ENCODE measurements at regions not wholly inside any gene's neighbourhood (a gene's known extent, or its start where the extent isn't known, plus 50 kb on each side); places are given as distances from the start of the nearest gene placed in this dataset.

- TF ChIP-seq CTCF (IDR thresholded peaks at IDR 0.05), result no peak
- H3K4me3 Mint-ChIP-seq, result no peak overlapping the region
- peaks cover 14% of the 10 kb centered on the region for H3K27me3 Mint-ChIP-seq (ENCODE audit: low read depth, poor library complexity)
- peaks cover 14% of the 10 kb centered on the region for H3K4me1 Mint-ChIP-seq
- no peaks in the 10 kb centered on the region for H3K9me3 Mint-ChIP-seq
- no peak for DNase-seq
- H3K27ac Mint-ChIP-seq, result no peak overlapping the region
- H3K36me3 Mint-ChIP-seq (ENCODE audit: low read depth), result no peaks in the 10 kb centered on the region
These were observed 125.2 kb upstream of the NANOS1 start for GRCh38 chr10:118904286-118904685.

DNA sequence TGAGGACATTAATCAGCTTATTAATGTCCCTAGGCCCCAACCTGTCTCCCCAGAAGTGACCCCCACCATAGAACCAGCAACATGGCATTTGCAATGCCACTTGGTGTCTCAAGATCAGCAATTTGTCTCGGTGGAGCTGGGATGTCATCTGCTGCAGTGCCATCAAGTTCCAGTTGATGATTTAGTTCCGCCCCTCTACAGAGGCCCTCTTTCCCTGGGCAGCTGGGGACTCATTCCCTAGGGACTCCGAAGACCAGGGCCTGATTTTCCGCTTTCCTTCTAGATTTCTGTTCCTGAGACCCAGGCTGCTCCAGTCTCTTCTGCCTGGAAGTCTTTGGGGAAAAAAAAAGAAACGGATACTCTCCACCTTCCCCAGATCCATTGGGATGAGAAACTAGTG, 122.5 kb upstream of the NANOS1 start:
- Mint-ChIP-seq H3K4me1 (peaks cover 26% of the 10 kb centered on the region), H3K36me3 (ENCODE audit: low read depth) (no peaks in the 10 kb centered on the region), H3K27ac (no peak overlapping the region), H3K27me3 (ENCODE audit: low read depth, poor library complexity) (peaks cover 10% of the 10 kb centered on the region), H3K4me3 (no peak overlapping the region), H3K9me3 (no peaks in the 10 kb centered on the region)
- no peak for TF ChIP-seq CTCF (IDR thresholded peaks at IDR 0.05)
- no peak for DNase-seq

GRCh38 chr10:118908557-118909256, 120.8 kb upstream of the NANOS1 start:
- Mint-ChIP-seq H3K9me3 (no peaks in the 10 kb centered on the region), H3K27me3 (ENCODE audit: low read depth, poor library complexity) (peaks cover 7% of the 10 kb centered on the region), H3K36me3 (ENCODE audit: low read depth) (no peaks in the 10 kb centered on the region), H3K4me3 (no peak overlapping the region), H3K27ac (no peak overlapping the region), H3K4me1 (peaks cover 36% of the 10 kb centered on the region)
- DNase-seq, result no peak
- TF ChIP-seq CTCF (IDR thresholded peaks at IDR 0.05), result no peak

DNA sequence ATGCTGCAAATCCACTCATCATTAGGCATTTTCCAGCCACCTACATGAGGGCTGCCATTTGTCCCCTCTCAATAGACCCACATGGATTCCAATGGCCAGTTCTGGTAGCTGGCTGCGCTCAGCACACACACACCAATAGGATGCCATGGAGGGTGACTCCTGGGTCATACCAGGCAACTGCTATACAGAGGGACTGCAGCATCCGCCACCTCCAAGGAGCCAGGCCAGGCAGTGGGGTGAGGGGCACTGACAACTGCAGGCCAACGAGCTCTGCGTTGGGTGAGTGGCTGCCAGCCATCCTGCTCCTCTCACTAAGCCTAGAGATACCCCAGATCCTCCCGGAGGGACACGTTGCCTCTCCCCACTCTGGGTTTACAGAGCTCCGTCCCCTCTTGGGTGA, 118.8 kb upstream of the NANOS1 start:
- Mint-ChIP-seq H3K4me1 (peaks cover 47% of the 10 kb centered on the region), H3K36me3 (ENCODE audit: low read depth) (no peaks in the 10 kb centered on the region), H3K27me3 (ENCODE audit: low read depth, poor library complexity) (peaks cover 4% of the 10 kb centered on the region), H3K4me3 (no peak overlapping the region), H3K27ac (no peak overlapping the region), H3K9me3 (no peaks in the 10 kb centered on the region)
- TF ChIP-seq CTCF (IDR thresholded peaks at IDR 0.05), result no peak
- DNase-seq, result no peak

- Mint-ChIP-seq H3K4me1 (peaks cover 47% of the 10 kb centered on the region), H3K4me3 (no peak overlapping the region), H3K27ac (peak overlapping the region; percentile 21), H3K9me3 (no peaks in the 10 kb centered on the region), H3K36me3 (ENCODE audit: low read depth) (no peaks in the 10 kb centered on the region), H3K27me3 (ENCODE audit: low read depth, poor library complexity) (peaks cover 4% of the 10 kb centered on the region)
- no peak for DNase-seq
- no peak for TF ChIP-seq CTCF (IDR thresholded peaks at IDR 0.05)
These were observed 118.2 kb upstream of the NANOS1 start for GRCh38 chr10:118911363-118911762.

GRCh38 chr10:118912961-118913600, 116.4 kb upstream of the NANOS1 start:
- Mint-ChIP-seq H3K36me3 (ENCODE audit: low read depth) (no peaks in the 10 kb centered on the region), H3K27ac (peak overlapping the region; percentile 13), H3K4me3 (no peak overlapping the region), H3K4me1 (peaks cover 45% of the 10 kb centered on the region), H3K27me3 (ENCODE audit: low read depth, poor library complexity) (peaks cover 6% of the 10 kb centered on the region), H3K9me3 (no peaks in the 10 kb centered on the region)
- DNase-seq, result no peak
- TF ChIP-seq CTCF (IDR thresholded peaks at IDR 0.05), result no peak
